Endodermal cell (in vitro differentiated cells): ENCODE measurements at regions not wholly inside any gene's neighbourhood (a gene's known extent, or its start where the extent isn't known, plus 50 kb on each side); places are given as distances from the start of the nearest gene placed in this dataset.

Experiments used
- DNase-seq: peaks from one replicate; pipeline ENCODE4 v3.0.0-alpha.2; 2017
- H3K27ac ChIP-seq: 2 replicates; pipeline ENCODE4 v1.5.1; 2013; ENCODE audit warnings: mild to moderate bottlenecking, low read depth, low read length, moderate library complexity
- H3K27me3 ChIP-seq: 2 replicates; pipeline ENCODE4 v1.6.1; 2013; ENCODE audit warnings: mild to moderate bottlenecking, low read length, moderate library complexity; ENCODE audit not compliant: insufficient read depth, control insufficient read depth, poor library complexity, severe bottlenecking
- H3K36me3 ChIP-seq: 2 replicates; pipeline ENCODE4 v1.7.0; 2013; ENCODE audit warnings: mild to moderate bottlenecking, low read length, moderate library complexity; ENCODE audit not compliant: control insufficient read depth, insufficient read depth
- H3K4me1 ChIP-seq: one replicate; pipeline ENCODE4 v1.7.0; 2013; ENCODE audit warnings: low read length; ENCODE audit not compliant: control insufficient read depth, insufficient read depth
- H3K4me3 ChIP-seq: 2 replicates; pipeline ENCODE4 v1.5.1; 2013; ENCODE audit warnings: mild to moderate bottlenecking, low read length, moderate library complexity
- H3K9ac ChIP-seq: 2 replicates; pipeline ENCODE4 v1.6.1; 2013; ENCODE audit warnings: mild to moderate bottlenecking, low read length, moderate library complexity; ENCODE audit not compliant: poor library complexity, severe bottlenecking; ENCODE audit errors: extremely low read depth
- H3K9me3 ChIP-seq: 2 replicates; pipeline ENCODE4 v1.6.1; 2013; ENCODE audit warnings: mild to moderate bottlenecking, low read length, moderate library complexity; ENCODE audit not compliant: control insufficient read depth
- H3K27ac Mint-ChIP-seq: 2 replicates; pipeline ENCODE4 v1.8.0; 2020; ENCODE audit warnings: mixed read lengths
- H3K27me3 Mint-ChIP-seq: 2 replicates; pipeline ENCODE4 v1.8.0; 2021; ENCODE audit warnings: mild to moderate bottlenecking, mixed read lengths; ENCODE audit not compliant: insufficient read depth
- H3K36me3 Mint-ChIP-seq: 2 replicates; pipeline ENCODE4 v1.8.0; 2020; ENCODE audit warnings: low read depth, mixed read lengths
- H3K4me1 Mint-ChIP-seq: 2 replicates; pipeline ENCODE4 v1.8.0; 2020; ENCODE audit warnings: mixed read lengths
- H3K4me3 Mint-ChIP-seq: 2 replicates; pipeline ENCODE4 v1.8.0; 2020; ENCODE audit warnings: mild to moderate bottlenecking, moderate library complexity, mixed read lengths
- H3K9me3 Mint-ChIP-seq: 2 replicates; pipeline ENCODE4 v1.8.0; 2020; ENCODE audit warnings: mild to moderate bottlenecking, mixed read lengths
- WGBS, 2 experiments: methylation state at CpG; one replicate each; pipeline versions ENCODE4 v1.1.5 to v1.1.7; 2013; ENCODE audit warnings: missing lambda C conversion rate in 2 of 2, mixed read lengths in 1 of 2; ENCODE audit not compliant: insufficient coverage in 1 of 2, insufficient read length in 1 of 2; 5-methylcytosine and 5-hydroxymethylcytosine counted together
- TF ChIP-seq, protein P1 (sequence below): fragments of 200-600 bp; sonication (generic); conservative IDR thresholded peaks from 2 replicates; pipeline ENCODE4 v1.5.0; 2021; ENCODE audit warnings: antibody characterized with exemption, mild to moderate bottlenecking

DNA sequence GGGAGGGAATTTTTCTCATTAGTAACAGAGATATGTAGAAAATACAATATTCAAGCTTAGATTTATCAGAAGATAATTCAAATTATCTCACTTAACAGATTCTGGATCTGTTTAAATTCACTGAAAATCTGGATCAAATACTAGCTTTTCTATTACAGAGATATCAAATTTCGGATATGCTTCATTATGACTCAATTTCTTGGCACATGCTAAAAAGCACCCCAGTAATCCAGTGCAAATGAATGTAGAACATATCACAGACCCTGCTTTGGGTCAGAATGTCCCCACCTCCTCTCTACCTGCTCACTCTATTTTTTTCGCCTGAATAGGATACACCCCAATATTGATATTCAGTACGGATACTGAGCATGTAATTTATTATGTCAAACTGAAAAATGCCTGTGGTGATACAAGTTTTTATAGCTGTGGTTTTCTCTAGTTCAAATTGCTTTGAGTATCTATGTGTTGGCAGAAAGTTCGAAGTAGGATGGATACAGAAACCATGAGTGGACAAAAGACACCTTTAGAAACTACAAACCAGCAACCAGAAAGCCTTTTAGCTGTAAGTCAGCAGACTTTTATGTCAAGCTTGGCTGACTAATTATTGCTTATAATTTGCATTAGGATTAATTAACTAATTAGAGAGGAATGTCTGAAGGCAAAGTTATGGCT, 290.0 kb downstream of the TFAP2B start:
- Mint-ChIP-seq H3K4me3 (no peak overlapping the region), H3K4me1 (no peaks in the 10 kb centered on the region), H3K36me3 (no peaks in the 10 kb centered on the region), H3K27me3 (no peaks in the 10 kb centered on the region), H3K9me3 (no peaks in the 10 kb centered on the region), H3K27ac (no peak overlapping the region)
- H3K4me1 ChIP-seq = no peaks in the 10 kb centered on the region
- 90 to 100% methylated on average over 1 to 4 of the region's 4 CpGs for WGBS, 2 experiments
- no peak overlapping the region for H3K4me3 ChIP-seq
- H3K36me3 ChIP-seq = no peaks in the 10 kb centered on the region
- H3K27ac ChIP-seq = no peak overlapping the region
- no peaks in the 10 kb centered on the region for H3K27me3 ChIP-seq
- H3K9ac ChIP-seq = no peak overlapping the region
- TF ChIP-seq, protein P1, sequence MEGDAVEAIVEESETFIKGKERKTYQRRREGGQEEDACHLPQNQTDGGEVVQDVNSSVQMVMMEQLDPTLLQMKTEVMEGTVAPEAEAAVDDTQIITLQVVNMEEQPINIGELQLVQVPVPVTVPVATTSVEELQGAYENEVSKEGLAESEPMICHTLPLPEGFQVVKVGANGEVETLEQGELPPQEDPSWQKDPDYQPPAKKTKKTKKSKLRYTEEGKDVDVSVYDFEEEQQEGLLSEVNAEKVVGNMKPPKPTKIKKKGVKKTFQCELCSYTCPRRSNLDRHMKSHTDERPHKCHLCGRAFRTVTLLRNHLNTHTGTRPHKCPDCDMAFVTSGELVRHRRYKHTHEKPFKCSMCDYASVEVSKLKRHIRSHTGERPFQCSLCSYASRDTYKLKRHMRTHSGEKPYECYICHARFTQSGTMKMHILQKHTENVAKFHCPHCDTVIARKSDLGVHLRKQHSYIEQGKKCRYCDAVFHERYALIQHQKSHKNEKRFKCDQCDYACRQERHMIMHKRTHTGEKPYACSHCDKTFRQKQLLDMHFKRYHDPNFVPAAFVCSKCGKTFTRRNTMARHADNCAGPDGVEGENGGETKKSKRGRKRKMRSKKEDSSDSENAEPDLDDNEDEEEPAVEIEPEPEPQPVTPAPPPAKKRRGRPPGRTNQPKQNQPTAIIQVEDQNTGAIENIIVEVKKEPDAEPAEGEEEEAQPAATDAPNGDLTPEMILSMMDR = no peak
- DNase-seq = no peak
- no peaks in the 10 kb centered on the region for H3K9me3 ChIP-seq

DNA sequence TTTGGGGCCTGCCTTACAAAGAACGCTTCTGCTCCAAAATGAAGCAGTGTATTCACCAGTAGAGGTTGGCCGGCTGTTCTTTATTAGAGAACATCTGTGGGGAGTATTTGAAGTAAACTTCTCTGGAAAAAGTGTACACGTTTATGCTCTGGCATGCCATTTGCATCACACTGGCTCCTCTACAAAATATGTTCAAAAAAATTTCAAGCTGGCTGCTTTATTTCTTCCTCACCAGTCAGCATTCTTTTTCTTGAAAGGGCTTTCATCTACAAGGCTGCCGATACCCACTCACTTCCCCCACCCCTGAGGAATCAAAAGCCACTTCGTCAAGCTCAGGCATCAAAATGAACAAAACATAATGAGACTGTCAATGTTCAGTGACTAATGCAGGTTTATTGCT, 294.1 kb downstream of the TFAP2B start:
- Histone ChIP-seq H3K36me3 (no peaks in the 10 kb centered on the region), H3K9ac (no peak overlapping the region), H3K27ac (no peak overlapping the region), H3K4me3 (no peak overlapping the region), H3K27me3 (no peaks in the 10 kb centered on the region), H3K4me1 (no peaks in the 10 kb centered on the region), H3K9me3 (no peaks in the 10 kb centered on the region)
- no peaks in the 10 kb centered on the region for H3K9me3 Mint-ChIP-seq
- H3K36me3 Mint-ChIP-seq = no peaks in the 10 kb centered on the region
- H3K4me3 Mint-ChIP-seq = no peak overlapping the region
- peaks cover 5% of the 10 kb centered on the region for H3K4me1 Mint-ChIP-seq
- TF ChIP-seq, protein P1 = no peak
- peaks cover 17% of the 10 kb centered on the region for H3K27me3 Mint-ChIP-seq
- no peak for DNase-seq
- no peak overlapping the region for H3K27ac Mint-ChIP-seq
- WGBS, 2 experiments = 69 to 86% methylated on average over 2 to 5 of the region's 5 CpGs

DNA sequence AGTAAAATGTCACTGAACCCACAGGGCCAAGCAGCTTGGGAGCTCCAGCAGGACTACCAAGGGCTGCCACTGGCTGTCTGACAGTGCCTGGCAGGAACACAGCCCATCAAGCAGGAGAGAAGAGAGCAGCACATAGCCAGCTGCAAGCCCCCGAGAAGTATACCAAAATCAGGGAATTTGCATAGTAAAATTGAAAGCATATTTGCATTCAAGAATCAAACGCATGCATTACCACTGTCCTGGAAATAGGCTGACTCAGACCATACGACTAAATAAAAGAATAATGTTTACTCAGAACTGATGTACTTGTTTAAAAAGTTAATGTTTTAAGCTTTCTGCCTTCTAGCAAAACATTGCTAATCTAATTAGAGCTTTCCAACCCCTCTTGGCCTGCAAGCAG, 298.1 kb downstream of the TFAP2B start:
- H3K4me1 ChIP-seq = no peaks in the 10 kb centered on the region
- Mint-ChIP-seq H3K9me3 (peaks cover 5% of the 10 kb centered on the region), H3K4me3 (no peak overlapping the region), H3K27me3 (peaks cover 24% of the 10 kb centered on the region), H3K27ac (peak overlapping the region; percentile 27), H3K36me3 (no peaks in the 10 kb centered on the region), H3K4me1 (peaks cover 5% of the 10 kb centered on the region)
- no peaks in the 10 kb centered on the region for H3K9me3 ChIP-seq
- H3K9ac ChIP-seq = no peak overlapping the region
- WGBS, 2 experiments = 84 to 90% methylated on average over 3 of the region's 3 CpGs
- H3K27ac ChIP-seq = no peak overlapping the region
- H3K36me3 ChIP-seq = no peaks in the 10 kb centered on the region
- no peak overlapping the region for H3K4me3 ChIP-seq
- H3K27me3 ChIP-seq = no peaks in the 10 kb centered on the region
- TF ChIP-seq, protein P1 = no peak
- no peak for DNase-seq
